ENCODE measurements at regions not wholly inside any gene's neighbourhood (a gene's known extent, or its start where the extent isn't known, plus 50 kb on each side); places are given as distances from the start of the nearest gene placed in this dataset.

DNA sequence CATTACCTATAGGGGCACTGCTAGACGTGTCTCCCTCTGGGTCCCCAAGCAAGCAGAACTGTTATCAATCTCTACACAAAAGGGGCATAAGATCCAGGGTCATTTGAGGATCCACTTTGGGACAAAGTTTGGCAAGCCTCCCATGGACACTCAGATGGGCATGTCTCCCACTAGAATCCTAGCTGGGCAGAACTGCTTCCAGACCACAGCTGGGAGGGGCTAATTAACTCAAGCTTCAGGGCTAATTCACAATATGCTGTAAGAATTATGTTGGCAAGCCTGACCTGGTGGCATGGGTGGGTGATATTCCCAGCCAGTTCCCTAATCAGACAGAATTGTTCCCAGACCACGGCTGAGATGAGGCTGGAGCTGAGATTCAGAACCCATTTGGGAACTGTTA lies 738.4 kb upstream of the FZD8 start:
- no peak overlapping the region for H3K4me3 ChIP-seq (ENCODE audit: low read depth, low read length)
- TF ChIP-seq, protein P1, sequence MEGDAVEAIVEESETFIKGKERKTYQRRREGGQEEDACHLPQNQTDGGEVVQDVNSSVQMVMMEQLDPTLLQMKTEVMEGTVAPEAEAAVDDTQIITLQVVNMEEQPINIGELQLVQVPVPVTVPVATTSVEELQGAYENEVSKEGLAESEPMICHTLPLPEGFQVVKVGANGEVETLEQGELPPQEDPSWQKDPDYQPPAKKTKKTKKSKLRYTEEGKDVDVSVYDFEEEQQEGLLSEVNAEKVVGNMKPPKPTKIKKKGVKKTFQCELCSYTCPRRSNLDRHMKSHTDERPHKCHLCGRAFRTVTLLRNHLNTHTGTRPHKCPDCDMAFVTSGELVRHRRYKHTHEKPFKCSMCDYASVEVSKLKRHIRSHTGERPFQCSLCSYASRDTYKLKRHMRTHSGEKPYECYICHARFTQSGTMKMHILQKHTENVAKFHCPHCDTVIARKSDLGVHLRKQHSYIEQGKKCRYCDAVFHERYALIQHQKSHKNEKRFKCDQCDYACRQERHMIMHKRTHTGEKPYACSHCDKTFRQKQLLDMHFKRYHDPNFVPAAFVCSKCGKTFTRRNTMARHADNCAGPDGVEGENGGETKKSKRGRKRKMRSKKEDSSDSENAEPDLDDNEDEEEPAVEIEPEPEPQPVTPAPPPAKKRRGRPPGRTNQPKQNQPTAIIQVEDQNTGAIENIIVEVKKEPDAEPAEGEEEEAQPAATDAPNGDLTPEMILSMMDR (IDR thresholded peaks at IDR 0.05; ENCODE audit: borderline replicate concordance, insufficient read depth, low read depth, low read length): no peak

DNA sequence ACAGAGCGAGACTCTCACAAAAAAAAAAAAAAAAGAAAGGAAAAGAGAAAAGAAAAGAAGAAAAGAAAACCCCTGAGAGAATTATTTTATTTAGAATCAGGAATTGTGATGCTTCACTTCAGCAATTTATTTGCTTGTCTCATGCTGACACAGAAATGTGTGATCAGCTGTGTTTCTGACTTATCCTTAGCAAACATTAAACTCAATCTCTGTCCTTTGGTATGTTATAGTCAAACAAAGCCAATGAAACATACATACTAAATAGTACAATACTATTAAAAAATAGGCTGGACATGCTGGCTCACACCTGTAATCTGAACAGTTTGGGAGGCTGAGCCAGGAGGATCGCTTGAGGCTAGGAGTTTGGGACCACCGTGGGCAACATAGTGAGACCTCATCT lies 733.0 kb upstream of the FZD8 start:
- TF ChIP-seq, protein P1 (IDR thresholded peaks at IDR 0.05; ENCODE audit: borderline replicate concordance, insufficient read depth, low read depth, low read length): no peak
- H3K4me3 ChIP-seq (ENCODE audit: low read depth, low read length): no peak overlapping the region

DNA sequence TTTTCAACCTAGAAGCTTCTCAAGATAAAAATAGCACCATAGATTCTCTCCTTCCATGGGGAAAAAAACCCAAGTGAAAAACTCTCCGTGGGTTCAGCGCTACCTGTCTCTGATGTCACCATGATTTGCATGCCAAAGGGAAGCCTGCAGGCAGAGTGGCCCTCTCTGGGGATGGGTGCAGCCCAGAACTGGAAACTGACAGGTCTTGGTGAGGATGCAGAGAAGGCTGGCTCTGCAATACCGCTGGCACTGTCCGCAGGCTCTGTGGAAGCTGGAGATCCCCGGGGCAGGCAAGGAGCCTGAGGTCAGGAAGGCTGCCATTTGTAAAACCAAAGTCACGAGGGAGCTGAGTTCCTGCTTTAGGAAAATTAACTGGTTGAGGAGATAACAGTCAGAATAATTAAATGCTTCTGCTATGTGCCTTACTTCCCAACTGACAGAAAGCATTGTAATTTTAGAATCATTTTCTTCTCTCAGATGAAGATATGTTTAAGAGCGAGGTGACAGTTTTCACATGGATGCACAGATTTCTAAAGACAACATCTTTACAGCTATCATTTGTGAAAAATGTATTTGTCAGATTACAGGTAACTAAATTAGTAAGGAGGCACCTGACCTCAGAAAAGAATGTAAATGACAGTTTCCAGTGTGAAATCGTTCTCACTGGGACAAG lies 731.5 kb upstream of the FZD8 start:
- TF ChIP-seq, protein P1 (IDR thresholded peaks at IDR 0.05; ENCODE audit: borderline replicate concordance, insufficient read depth, low read depth, low read length): no peak
- no peak overlapping the region for H3K4me3 ChIP-seq (ENCODE audit: low read depth, low read length)

DNA sequence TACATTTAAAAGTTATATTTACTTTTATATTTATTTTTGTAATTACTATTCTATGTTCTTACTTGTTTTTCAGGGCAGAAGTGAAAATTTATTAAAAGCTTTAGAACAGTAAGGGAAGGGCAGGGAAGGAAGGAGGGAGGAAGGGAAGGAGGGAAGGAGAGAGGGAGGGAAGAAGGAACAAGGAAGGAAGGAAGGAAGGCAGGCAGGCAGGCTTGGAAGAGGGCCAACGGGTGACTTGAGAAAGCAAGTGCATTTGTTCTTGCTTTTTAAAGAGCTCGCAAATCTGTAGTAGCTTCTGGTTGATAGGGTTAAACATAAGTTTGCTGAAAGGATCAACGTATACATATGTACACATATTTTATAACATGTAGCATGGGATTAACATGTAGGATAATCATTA lies 725.3 kb upstream of the FZD8 start:
- TF ChIP-seq, protein P1 (IDR thresholded peaks at IDR 0.05; ENCODE audit: borderline replicate concordance, insufficient read depth, low read depth, low read length): no peak
- no peak overlapping the region for H3K4me3 ChIP-seq (ENCODE audit: low read depth, low read length)

DNA sequence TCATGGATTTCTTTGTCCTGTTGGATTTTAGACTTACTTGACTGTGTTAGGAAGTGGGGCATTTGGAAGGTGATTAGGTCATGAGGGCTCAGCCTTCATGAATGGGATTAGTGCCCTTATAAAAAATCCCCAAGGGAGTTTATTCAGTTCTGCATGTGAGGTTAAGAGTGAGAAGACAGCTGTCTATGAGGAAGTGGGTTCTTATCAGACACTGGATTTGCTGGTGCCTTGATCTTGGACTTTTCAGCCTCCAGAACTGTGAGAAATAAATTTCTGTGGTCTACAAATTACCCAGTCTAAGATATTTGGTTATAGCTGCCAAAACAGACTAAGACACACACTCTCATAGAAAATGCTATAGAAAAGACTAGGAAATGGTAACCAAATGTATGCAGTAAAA lies 724.7 kb upstream of the FZD8 start:
- TF ChIP-seq, protein P1 (IDR thresholded peaks at IDR 0.05; ENCODE audit: borderline replicate concordance, insufficient read depth, low read depth, low read length): no peak
- no peak overlapping the region for H3K4me3 ChIP-seq (ENCODE audit: low read depth, low read length)

DNA sequence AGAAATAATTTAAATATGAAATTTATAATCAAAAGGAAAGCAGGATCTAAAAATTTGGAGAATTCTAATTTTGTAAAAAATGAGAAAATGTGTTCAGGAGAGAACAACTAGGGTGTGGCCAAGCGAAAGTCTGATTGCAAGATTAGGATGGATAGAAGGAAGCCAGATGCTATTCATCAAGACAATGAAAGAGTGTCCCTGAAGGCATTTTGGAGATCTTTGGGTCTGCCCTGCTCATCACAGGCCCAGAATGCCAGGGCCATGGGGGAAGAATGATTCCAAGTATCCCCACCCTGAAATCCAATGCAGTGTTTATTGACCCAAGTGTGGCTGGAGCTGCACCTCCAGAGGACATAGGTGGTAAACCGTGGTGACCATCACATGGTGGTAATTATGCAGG lies 724.0 kb upstream of the FZD8 start:
- no peak overlapping the region for H3K4me3 ChIP-seq (ENCODE audit: low read depth, low read length)
- TF ChIP-seq, protein P1 (IDR thresholded peaks at IDR 0.05; ENCODE audit: borderline replicate concordance, insufficient read depth, low read depth, low read length): no peak

DNA sequence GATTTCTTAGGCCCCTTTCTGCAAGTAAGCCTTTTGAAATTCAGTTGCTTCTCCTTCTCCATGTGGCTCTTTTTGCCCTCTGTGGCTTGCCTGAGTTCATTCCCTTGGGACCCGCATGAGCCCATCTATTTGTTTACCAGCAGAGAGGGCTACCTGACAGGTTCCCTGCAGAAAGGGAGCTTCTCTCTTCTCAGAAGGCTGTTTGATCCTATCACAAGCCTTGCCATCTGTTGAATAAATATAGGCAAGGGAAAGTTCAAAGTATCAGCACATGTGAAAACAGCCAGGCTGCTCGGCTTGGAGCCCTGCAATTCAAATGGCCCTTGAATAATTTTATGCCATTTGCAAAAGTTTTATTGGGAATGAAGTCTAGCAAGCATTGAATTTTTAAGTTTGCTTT lies 720.2 kb upstream of the FZD8 start:
- H3K4me3 ChIP-seq (ENCODE audit: low read depth, low read length): no peak overlapping the region
- TF ChIP-seq, protein P1 (IDR thresholded peaks at IDR 0.05; ENCODE audit: borderline replicate concordance, insufficient read depth, low read depth, low read length): no peak

Measured in GM12875 (cell line).